ENCODE measurements at regions not wholly inside any gene's neighbourhood (a gene's known extent, or its start where the extent isn't known, plus 50 kb on each side); places are given as distances from the start of the nearest gene placed in this dataset.

DNA sequence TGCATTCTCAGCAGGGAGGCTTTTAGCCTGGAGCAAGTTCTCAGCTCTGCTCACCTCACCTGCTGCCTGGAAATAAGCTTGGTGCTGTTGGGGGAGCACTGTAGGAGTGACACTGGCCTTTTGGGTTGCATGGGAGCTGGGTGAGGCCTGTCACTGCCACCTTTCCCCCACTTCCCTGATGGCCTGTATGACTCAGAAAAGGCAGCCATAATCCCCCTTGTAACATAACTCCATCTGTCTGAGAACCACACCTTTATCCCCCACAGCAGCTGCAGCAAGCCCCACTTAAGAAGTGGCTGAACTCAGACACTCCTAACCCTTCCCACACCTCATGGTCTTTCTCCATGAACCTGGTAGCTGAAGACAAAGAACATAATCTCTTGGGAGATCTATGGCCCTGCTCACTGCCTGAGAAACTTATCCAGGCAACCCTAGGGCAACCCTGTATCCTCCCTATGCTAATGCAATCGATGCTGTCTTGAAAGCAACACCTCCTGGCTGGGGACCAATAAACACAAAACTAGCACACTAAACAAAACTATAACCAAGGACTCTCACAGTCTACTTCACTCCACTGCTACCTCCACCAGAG lies 258.9 kb upstream of the OSR1 start:
- TF ChIP-seq GATA3 (IDR thresholded peaks at IDR 0.05; ENCODE audit: low read depth, low read length) (no peak), GATA2 (IDR thresholded peaks at IDR 0.05; ENCODE audit: low read depth, low read length) (no peak)

GRCh38 chr2:19614066-19614465 lies 255.6 kb upstream of the OSR1 start:
- TF ChIP-seq GATA3 (IDR thresholded peaks at IDR 0.05; ENCODE audit: low read depth, low read length) (no peak), GATA2 (IDR thresholded peaks at IDR 0.05; ENCODE audit: low read depth, low read length) (no peak)

DNA sequence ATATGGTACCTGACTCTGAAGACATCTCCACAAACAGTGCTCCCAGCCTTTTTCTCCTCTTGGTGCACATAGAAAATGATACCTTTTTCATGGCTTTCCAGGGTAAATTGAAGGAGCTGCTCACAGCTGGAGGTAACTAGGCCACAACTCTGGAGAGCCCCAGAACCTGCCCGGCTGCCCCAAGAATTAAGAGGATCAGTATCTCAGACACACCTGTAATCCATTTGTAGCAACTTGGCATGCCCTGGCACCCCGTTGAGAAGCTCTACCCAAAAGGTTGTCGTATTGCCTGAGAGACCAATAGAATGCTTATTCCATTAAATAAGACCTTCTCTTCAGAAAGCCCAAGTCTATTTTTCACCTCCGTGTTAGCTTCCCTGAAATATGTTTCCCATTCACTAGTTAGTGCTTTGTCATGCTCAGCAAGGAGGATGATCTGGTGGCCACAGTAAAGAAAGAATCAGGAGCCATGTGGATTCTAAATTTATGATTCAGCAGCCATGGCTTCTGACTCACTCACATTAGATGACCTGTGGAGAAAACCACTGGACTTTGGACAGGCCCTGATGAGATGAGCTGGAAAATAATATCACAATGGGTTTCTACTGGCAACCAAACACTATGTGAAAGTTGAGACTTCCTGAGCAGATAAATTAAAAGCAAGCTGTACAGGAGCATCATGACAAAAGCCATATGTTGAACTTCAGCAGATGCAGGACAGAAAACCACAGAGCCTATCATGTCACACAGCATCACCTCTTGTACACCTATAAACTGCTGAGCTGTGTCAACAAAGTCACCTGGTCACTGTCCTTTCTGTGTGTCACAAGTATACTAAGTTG lies 253.3 kb upstream of the OSR1 start:
- TF ChIP-seq GATA2 (IDR thresholded peaks at IDR 0.05; ENCODE audit: low read depth, low read length) (no peak), GATA3 (IDR thresholded peaks at IDR 0.05; ENCODE audit: low read depth, low read length) (no peak)

- no peak for TF ChIP-seq GATA2 (IDR thresholded peaks at IDR 0.05; ENCODE audit: low read depth, low read length)
- no peak for TF ChIP-seq GATA3 (IDR thresholded peaks at IDR 0.05; ENCODE audit: low read depth, low read length)
These were observed 250.8 kb upstream of the OSR1 start for GRCh38 chr2:19609266-19609665.

DNA sequence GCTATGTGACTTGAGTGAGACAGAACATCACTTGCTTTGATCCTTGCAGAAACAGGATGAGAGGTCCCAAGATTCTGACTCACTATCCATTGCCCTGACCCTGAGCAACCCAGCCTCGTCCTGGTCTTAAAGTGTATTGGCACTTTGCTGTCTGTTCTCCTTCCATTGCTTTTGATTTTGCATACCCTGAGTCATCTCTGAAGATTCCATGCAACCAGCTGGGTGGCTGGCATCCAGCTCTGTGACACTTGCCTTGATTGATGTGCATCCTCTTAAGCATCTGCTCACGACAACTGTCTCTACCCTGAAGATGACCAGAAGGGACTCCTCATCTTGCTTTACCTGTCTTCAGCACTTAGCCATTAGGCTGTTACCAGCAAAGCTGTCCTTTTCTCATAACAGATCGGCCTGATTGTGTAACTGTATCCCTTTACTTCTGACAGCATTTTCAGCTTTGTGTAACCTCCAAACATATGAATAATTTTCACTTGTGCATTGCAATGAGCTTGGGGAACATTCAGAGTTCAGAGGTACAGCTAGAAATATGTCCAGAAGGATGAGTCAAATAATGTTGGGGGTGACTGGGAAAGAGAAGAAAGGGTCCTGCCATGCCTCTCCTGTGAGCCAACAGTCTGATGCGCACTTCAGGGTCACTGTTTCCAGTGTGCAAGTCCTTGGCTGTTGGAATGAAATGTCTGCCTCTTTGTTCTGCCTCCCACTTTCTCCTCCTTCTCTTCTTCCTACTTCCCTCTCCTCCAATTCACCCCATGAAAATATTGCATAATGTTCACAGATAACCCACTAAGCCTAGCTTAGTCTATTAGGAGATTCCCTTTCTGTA lies 249.7 kb upstream of the OSR1 start:
- TF ChIP-seq GATA2 (IDR thresholded peaks at IDR 0.05; ENCODE audit: low read depth, low read length), result no peak
- TF ChIP-seq GATA3 (IDR thresholded peaks at IDR 0.05; ENCODE audit: low read depth, low read length), result no peak

GRCh38 chr2:19607400-19607799 lies 249.0 kb upstream of the OSR1 start:
- TF ChIP-seq GATA2 (IDR thresholded peaks at IDR 0.05; ENCODE audit: low read depth, low read length) (no peak), GATA3 (IDR thresholded peaks at IDR 0.05; ENCODE audit: low read depth, low read length) (no peak)

DNA sequence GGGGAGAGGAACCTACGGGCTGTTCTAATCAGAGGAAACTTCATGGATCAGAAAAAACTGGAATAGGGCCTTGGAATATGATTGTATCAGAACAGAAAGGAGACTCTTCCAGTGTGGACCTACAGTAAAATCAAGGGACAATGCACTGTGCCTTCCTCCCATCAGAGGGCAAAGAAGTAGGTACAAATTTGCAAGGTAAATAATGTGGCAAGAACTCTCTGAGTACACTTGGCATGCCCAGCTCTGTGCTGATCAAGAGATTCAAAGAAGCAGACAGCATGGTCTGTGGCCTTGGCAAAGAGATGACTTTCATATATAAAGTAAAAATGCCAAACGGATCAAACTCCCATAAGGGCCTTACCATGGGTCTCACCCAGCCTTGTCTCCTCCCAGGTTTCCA lies 242.6 kb upstream of the OSR1 start:
- TF ChIP-seq GATA2 (IDR thresholded peaks at IDR 0.05; ENCODE audit: low read depth, low read length), result no peak
- TF ChIP-seq GATA3 (IDR thresholded peaks at IDR 0.05; ENCODE audit: low read depth, low read length), result no peak

DNA sequence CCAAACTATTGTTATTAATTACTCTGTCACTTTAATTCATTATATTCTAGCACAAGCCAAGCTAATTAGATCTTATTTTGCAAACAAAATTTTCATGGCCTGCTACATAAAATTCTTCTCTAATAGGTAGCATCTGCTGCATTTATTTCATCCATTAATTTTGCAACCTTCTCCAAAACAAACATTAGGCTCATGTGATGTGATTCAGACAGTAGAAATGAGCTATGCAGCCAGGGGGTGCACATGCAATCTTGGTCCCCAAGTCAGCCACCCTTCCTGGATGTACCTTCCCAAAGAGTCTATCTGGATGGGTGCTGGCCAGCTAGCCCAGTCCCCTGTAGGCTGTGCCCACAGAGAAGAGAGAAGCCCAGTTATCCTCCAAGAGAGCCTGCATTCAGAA lies 242.1 kb upstream of the OSR1 start:
- TF ChIP-seq GATA2 (IDR thresholded peaks at IDR 0.05; ENCODE audit: low read depth, low read length) (no peak), GATA3 (IDR thresholded peaks at IDR 0.05; ENCODE audit: low read depth, low read length) (no peak)

DNA sequence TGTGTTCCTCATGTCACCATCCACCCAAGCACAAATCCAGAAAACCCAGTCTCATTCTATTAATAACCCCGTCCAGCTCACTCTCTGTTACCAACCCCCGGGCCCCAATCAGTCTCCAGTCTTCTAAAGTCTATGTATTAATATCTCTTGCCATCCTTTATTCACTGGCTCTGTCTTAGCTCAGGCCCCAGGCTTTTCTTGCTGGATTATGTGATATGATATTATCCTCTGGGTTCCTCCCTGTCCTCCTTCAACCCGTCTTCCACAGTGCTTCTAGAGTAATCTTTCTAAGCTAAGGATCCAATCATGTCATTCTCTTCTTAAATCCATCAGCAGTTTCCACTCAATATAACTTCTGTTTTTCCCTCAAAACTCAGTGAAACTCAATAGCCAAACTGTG lies 240.5 kb upstream of the OSR1 start:
- no peak for TF ChIP-seq GATA3 (IDR thresholded peaks at IDR 0.05; ENCODE audit: low read depth, low read length)
- TF ChIP-seq GATA2 (IDR thresholded peaks at IDR 0.05; ENCODE audit: low read depth, low read length), result no peak

GRCh38 chr2:19592197-19592596 lies 233.8 kb upstream of the OSR1 start:
- TF ChIP-seq GATA2 (IDR thresholded peaks at IDR 0.05; ENCODE audit: low read depth, low read length) (no peak), GATA3 (IDR thresholded peaks at IDR 0.05; ENCODE audit: low read depth, low read length) (no peak)

DNA sequence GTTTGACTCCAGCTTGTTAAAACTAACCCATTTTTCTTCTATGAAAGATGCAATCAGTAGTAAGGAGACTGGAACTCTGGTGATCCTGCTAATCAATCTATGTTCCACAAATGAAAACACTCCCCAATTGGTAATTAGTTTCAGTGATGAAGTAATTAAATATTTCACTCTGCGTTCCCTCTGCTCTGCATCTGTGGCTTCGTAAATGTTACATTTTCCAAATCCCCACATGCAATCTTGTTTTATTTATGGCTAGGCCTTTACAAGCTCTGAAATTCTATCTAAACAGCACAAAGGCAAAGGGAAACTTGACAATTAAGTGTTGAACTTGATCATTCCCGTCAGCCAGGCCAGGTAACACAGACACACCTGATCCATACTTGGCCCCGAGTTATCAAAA lies 231.4 kb upstream of the OSR1 start:
- no peak for TF ChIP-seq GATA3 (IDR thresholded peaks at IDR 0.05; ENCODE audit: low read depth, low read length)

DNA sequence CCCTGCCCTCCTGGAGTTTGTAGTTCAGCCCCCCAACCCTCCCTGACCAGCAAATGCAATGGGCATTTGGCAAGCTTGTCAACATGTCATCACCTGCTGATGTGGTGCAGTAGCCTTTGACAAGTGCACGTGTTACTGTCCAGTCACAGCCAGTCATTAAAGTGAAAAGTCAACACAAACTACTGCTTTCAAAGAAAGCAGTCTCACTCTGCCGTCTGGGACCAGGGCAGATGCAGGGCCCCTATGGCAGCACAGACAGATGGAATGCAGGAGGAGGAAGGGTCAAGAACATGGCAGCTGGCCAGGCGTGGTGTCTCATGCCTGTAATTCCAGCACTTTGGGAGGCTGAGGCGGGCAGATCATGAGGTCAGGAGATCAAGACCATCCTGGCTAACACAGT lies 222.4 kb upstream of the OSR1 start:
- no peak for TF ChIP-seq GATA2 (IDR thresholded peaks at IDR 0.05; ENCODE audit: low read depth, low read length)
- no peak for TF ChIP-seq GATA3 (IDR thresholded peaks at IDR 0.05; ENCODE audit: low read depth, low read length)

GRCh38 chr2:19580264-19580663 lies 221.8 kb upstream of the OSR1 start:
- TF ChIP-seq GATA3 (IDR thresholded peaks at IDR 0.05; ENCODE audit: low read depth, low read length) (no peak), GATA2 (IDR thresholded peaks at IDR 0.05; ENCODE audit: low read depth, low read length) (no peak)

DNA sequence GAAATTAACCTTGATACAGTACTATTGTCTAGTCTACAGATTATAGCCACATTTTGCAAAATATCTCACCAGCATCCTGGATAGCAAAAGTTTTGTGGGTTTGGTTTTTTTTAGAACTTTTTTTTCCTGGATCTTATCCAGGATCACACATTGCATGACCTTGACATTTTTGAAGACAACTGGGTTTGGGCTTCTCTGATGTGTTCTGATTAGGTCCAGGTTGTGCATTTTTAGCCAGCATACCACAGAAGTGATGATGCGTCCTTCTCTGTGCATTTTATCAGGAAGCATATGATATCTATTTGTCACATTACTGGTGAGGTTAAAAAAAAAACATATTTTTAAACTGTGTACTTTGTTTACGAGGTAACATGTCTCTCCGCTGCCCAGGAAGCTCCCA lies 221.0 kb upstream of the OSR1 start:
- TF ChIP-seq GATA2 (IDR thresholded peaks at IDR 0.05; ENCODE audit: low read depth, low read length), result no peak
- no peak for TF ChIP-seq GATA3 (IDR thresholded peaks at IDR 0.05; ENCODE audit: low read depth, low read length)
